Pancreas (tissue), 10 donors: ENCODE measurements at regions not wholly inside any gene's neighbourhood (a gene's known extent, or its start where the extent isn't known, plus 50 kb on each side); places are given as distances from the start of the nearest gene placed in this dataset.

ENCODE experiments used
- ATAC-seq, 4 donors: fragments of 200-7000 bp; cut with Tn5 transposase; one replicate each; pipeline versions ENCODE4 v1.8.0 to v1.9.1; 2020; ENCODE audit warnings: mild to moderate bottlenecking in 4 of 4, moderate library complexity in 4 of 4
- DNase-seq, 6 donors: peaks; one replicate each; pipeline ENCODE4 v3.0.0-alpha.2; 2020
- FAIRE-seq: peaks from 2 replicates; lab custom pipeline; 2012; peaks lifted over from hg19 to GRCh38; lab: Jason Lieb, UNC
- H3K27ac ChIP-seq, 4 donors: fragments of 200-600 bp; sonication (generic); 1 replicate in 3 of 4; 2 replicates in 1 of 4; pipeline versions ENCODE4 v1.5.0 to v1.8.0; 2020
- H3K27me3 ChIP-seq, 4 donors: fragments of 200-600 bp; one replicate each; pipeline ENCODE4 v1.8.0; 2021
- H3K36me3 ChIP-seq, 3 donors: fragments of 200-600 bp; sonication (generic) in 1 of 3; one replicate each; pipeline versions ENCODE4 v1.5.0 to v1.8.0; 2020 to 2021
- H3K4me1 ChIP-seq, 3 donors: fragments of 200-600 bp; one replicate each; pipeline ENCODE4 v1.8.0; 2021
- H3K4me3 ChIP-seq, 4 donors: fragments of 200-600 bp; sonication (generic) in 2 of 4; one replicate each; pipeline versions ENCODE4 v1.5.0 to v1.8.0; 2020 to 2021
- H3K9me3 ChIP-seq, 4 donors: fragments of 200-600 bp; one replicate each; pipeline ENCODE4 v1.8.0; 2021
- CTCF ChIP-seq, 4 donors: fragments of 200-600 bp; sonication (generic) in 3 of 4; IDR thresholded peaks; one replicate each; pipeline versions ENCODE4 v1.5.0 to v1.8.0; 2021; ENCODE audit warnings: antibody characterized with exemption in 4 of 4
- WGBS, 2 donors: extraction: QIAGEN DNeasy Blood & Tissue Kit; methylation state at CpG; one replicate each; pipeline ENCODE4 v1.1.7; 2013; 5-methylcytosine and 5-hydroxymethylcytosine counted together
- intact Hi-C, 3 donors: fragments of 100-400 bp; cut with DNase I; formaldehyde crosslinking; loops; one replicate each; pipeline versions ENCODE4 v1.11.1 to v1.14.2; 2022
- donor health status: healthy with polysubstance abuse.
- donor health status: DM: no; HTN: no; CAD: no; lungs with moderate emphysema.
- donor health status: DM: no; HTN: no; CAD: no.
- donor health status: control.
- donor health status: control.
- donor health status: Bipolar disorder and iron deficiency.
- donor health status: DM: yes; HTN: yes; CAD: no.
- donor health status: DM: no; HTN: no; CAD: no.
- donor health status: DM: no; HTN: no; CAD: no.
- donor health status: DM: yes; HTN: yes; CAD: no.

- Histone ChIP-seq H3K4me1 (no peaks in the 10 kb centered on the region), H3K27ac (no peak overlapping the region), H3K27me3 (no peaks in the 10 kb centered on the region), H3K36me3 (no peaks in the 10 kb centered on the region), H3K4me3 (no peak overlapping the region), H3K9me3 (no peaks in the 10 kb centered on the region)
- WGBS, 2 donors = 48 to 60% methylated on average over 2 of the region's 2 CpGs
- DNase-seq (no peak), ATAC-seq (no peak), FAIRE-seq (no peak)
- TF ChIP-seq CTCF (IDR thresholded peaks at IDR 0.05) = no peak
- intact Hi-C loops = no loop called here
Observed at GRCh38 chr7:49089717-49090116, 165.4 kb downstream of the CDC14C start.

- WGBS, 2 donors = 54 to 63% methylated on average over 3 of the region's 3 CpGs
- no peak overlapping the region for H3K27ac ChIP-seq
- intact Hi-C loops = no loop called here
- H3K4me1 ChIP-seq = no peaks in the 10 kb centered on the region
- FAIRE-seq (no peak), ATAC-seq (no peak), DNase-seq (no peak)
- no peak for TF ChIP-seq CTCF (IDR thresholded peaks at IDR 0.05)
- no peaks in the 10 kb centered on the region for H3K36me3 ChIP-seq
- no peaks in the 10 kb centered on the region for H3K27me3 ChIP-seq
- no peaks in the 10 kb centered on the region for H3K9me3 ChIP-seq
- no peak overlapping the region for H3K4me3 ChIP-seq
Observed at GRCh38 chr7:49091089-49091488, 166.7 kb downstream of the CDC14C start.

- TF ChIP-seq CTCF (IDR thresholded peaks at IDR 0.05) = no peak
- H3K4me3 ChIP-seq = no peak overlapping the region
- H3K36me3 ChIP-seq = no peaks in the 10 kb centered on the region
- DNase-seq = no peak
- no peaks in the 10 kb centered on the region for H3K4me1 ChIP-seq
- 65 to 66% methylated on average over 2 of the region's 2 CpGs for WGBS, 2 donors
- no peak for FAIRE-seq
- H3K9me3 ChIP-seq = no peaks in the 10 kb centered on the region
- no peaks in the 10 kb centered on the region for H3K27me3 ChIP-seq
- intact Hi-C loops = no loop called here
- H3K27ac ChIP-seq = no peak overlapping the region
- ATAC-seq = no peak
Observed at GRCh38 chr7:49091519-49091918, 167.2 kb downstream of the CDC14C start.

GRCh38 chr7:49093218-49093617 is 168.9 kb downstream of the CDC14C start:
- FAIRE-seq (no peak), DNase-seq (no peak), ATAC-seq (no peak)
- H3K9me3 ChIP-seq = no peaks in the 10 kb centered on the region
- H3K4me1 ChIP-seq = no peaks in the 10 kb centered on the region
- no peak overlapping the region for H3K4me3 ChIP-seq
- 46 to 74% methylated on average over 1 of the region's 1 CpG for WGBS, 2 donors
- no peaks in the 10 kb centered on the region for H3K36me3 ChIP-seq
- no peak overlapping the region for H3K27ac ChIP-seq
- no peaks in the 10 kb centered on the region for H3K27me3 ChIP-seq
- no peak for TF ChIP-seq CTCF (IDR thresholded peaks at IDR 0.05)
- intact Hi-C loops = no loop called here

- no peak for TF ChIP-seq CTCF (IDR thresholded peaks at IDR 0.05)
- Histone ChIP-seq H3K4me1 (no peaks in the 10 kb centered on the region), H3K36me3 (no peaks in the 10 kb centered on the region), H3K27me3 (no peaks in the 10 kb centered on the region), H3K4me3 (no peak overlapping the region), H3K27ac (no peak overlapping the region), H3K9me3 (no peaks in the 10 kb centered on the region)
- WGBS, 2 donors = 74 to 86% methylated on average over 2 of the region's 2 CpGs
- ATAC-seq = no peak
- intact Hi-C loops = no loop called here
- DNase-seq = no peak
- no peak for FAIRE-seq
Observed at GRCh38 chr7:49094866-49095265, 170.5 kb downstream of the CDC14C start.
